Vagina (tissue), 2 donors: ENCODE measurements at regions not wholly inside any gene's neighbourhood (a gene's known extent, or its start where the extent isn't known, plus 50 kb on each side); places are given as distances from the start of the nearest gene placed in this dataset.

ENCODE experiments used
- CTCF ChIP-seq, 3 experiments: fragments of 450-650 bp in 2 of 3; fragments of 200-600 bp in 1 of 3; sonication (generic) in 1 of 3; IDR thresholded peaks; one replicate each; pipeline ENCODE4 v1.5.1; 2017 to 2019; ENCODE audit warnings: antibody characterized with exemption in 3 of 3, mild to moderate bottlenecking in 2 of 3, moderate library complexity in 2 of 3
- POLR2A ChIP-seq, 2 donors: fragments of 450-650 bp; IDR thresholded peaks; one replicate each; pipeline ENCODE4 v1.6.1; 2017; ENCODE audit warnings: antibody characterized with exemption in 2 of 2, mild to moderate bottlenecking in 2 of 2, moderate library complexity in 2 of 2
- POLR2AphosphoS5 ChIP-seq, 2 donors: sonication (generic); formaldehyde crosslinking; IDR thresholded peaks; one replicate each; pipeline ENCODE4 v1.9.0; 2017; ENCODE audit warnings: antibody characterized with exemption in 2 of 2, mild to moderate bottlenecking in 2 of 2, low read depth in 1 of 2; ENCODE audit not compliant: insufficient read depth in 1 of 2

- no peak for TF ChIP-seq CTCF (IDR thresholded peaks at IDR 0.05)
- no peak for TF ChIP-seq POLR2A (IDR thresholded peaks at IDR 0.05)
- no peak for TF ChIP-seq POLR2AphosphoS5 (IDR thresholded peaks at IDR 0.05; ENCODE audit: insufficient read depth in 1 of 2, low read depth in 1 of 2)
Observed at GRCh38 chr16:49014277-49015224, 267.1 kb downstream of the CBLN1 start.
